WERI-Rb-1 (cell line): ENCODE measurements at regions not wholly inside any gene's neighbourhood (a gene's known extent, or its start where the extent isn't known, plus 50 kb on each side); places are given as distances from the start of the nearest gene placed in this dataset.

Experiments used
- DNase-seq: peaks from one replicate; pipeline ENCODE4 v3.0.0-alpha.2; 2020
- H3K27ac ChIP-seq: fragments of 250-450 bp; sonication (Bioruptor Pico); 2 replicates; pipeline ENCODE4 v1.5.1; 2020; ENCODE audit warnings: mild to moderate bottlenecking, moderate library complexity
- H3K27me3 ChIP-seq: fragments of 250-450 bp; sonication (Bioruptor Pico); 2 replicates; pipeline ENCODE4 v1.5.1; 2021; ENCODE audit warnings: mild to moderate bottlenecking, low read depth, moderate library complexity; ENCODE audit not compliant: insufficient read depth, severe bottlenecking
- H3K36me3 ChIP-seq: fragments of 250-450 bp; sonication (Bioruptor Pico); 2 replicates; pipeline ENCODE4 v1.5.1; 2020; ENCODE audit warnings: mild to moderate bottlenecking, moderate library complexity
- H3K4me3 ChIP-seq: 2 replicates; pipeline ENCODE4 v1.5.1; 2011; ENCODE audit warnings: low read depth, mild to moderate bottlenecking, control low read depth, low read length
- H3K9me3 ChIP-seq: fragments of 250-450 bp; sonication (Bioruptor Pico); 2 replicates; pipeline ENCODE4 v1.5.1; 2021; ENCODE audit warnings: mild to moderate bottlenecking, moderate library complexity; ENCODE audit not compliant: severe bottlenecking
- CTCF ChIP-seq: IDR thresholded peaks from 2 replicates; pipeline ENCODE4 v1.5.1; 2011; ENCODE audit warnings: low read depth, mild to moderate bottlenecking, control low read depth, inconsistent platforms, low read length

- peak; percentile 62 for DNase-seq
- Histone ChIP-seq H3K4me3 (peak overlapping the region; percentile 32), H3K9me3 (no peaks in the 10 kb centered on the region), H3K27me3 (no peaks in the 10 kb centered on the region), H3K27ac (no peak overlapping the region), H3K36me3 (no peaks in the 10 kb centered on the region)
- no peak for TF ChIP-seq CTCF
These were observed 57.8 kb upstream of the HRH1 start for GRCh38 chr3:11096266-11097139.

- TF ChIP-seq CTCF: no peak
- no peak for DNase-seq
- H3K36me3 ChIP-seq: no peaks in the 10 kb centered on the region
- H3K4me3 ChIP-seq: no peak overlapping the region
- peaks cover 3% of the 10 kb centered on the region for H3K9me3 ChIP-seq
- H3K27ac ChIP-seq: no peak overlapping the region
- H3K27me3 ChIP-seq: no peaks in the 10 kb centered on the region
These were observed 55.0 kb upstream of the HRH1 start for GRCh38 chr3:11099306-11099705.
